Right renal cortex interstitium (tissue), 3 donors: ENCODE measurements at regions not wholly inside any gene's neighbourhood (a gene's known extent, or its start where the extent isn't known, plus 50 kb on each side); places are given as distances from the start of the nearest gene placed in this dataset.
"Not testable (repeated sequence)": the region's sequence is repeated elsewhere in the genome, so short reads cannot be mapped to it uniquely, and the experiment has no call there.

ENCODE experiments used
- DNase-seq, 3 donors: peaks; one replicate each; pipeline ENCODE4 v3.0.0-alpha.2; 2013; ENCODE audit warnings: low read depth in 3 of 3, low spot score in 2 of 3

DNA sequence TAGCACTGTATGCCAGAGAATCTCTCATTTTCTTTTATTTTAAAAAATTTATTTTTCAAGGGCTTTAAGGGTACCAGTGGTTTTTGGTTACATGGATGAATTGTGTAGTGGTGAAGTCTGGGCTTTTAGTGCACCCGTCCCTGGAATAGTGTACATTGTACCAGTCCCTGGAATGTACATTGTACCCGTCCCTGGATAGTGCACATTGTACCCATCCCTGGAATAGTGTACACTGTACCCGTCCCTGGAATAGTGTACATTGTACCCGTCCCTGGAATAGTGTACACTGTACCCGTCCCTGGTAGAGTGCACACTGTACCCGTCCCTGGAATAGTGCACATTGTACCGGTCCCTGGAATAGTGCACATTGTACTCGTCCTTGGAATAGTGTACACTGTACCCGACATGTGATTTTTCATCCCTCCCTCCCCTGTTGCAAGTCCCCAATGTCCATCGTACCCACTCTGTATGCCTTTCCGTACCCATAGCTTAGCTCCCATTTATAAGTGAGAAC, 56.1 kb upstream of the HELT start:
- no peak for DNase-seq

DNA sequence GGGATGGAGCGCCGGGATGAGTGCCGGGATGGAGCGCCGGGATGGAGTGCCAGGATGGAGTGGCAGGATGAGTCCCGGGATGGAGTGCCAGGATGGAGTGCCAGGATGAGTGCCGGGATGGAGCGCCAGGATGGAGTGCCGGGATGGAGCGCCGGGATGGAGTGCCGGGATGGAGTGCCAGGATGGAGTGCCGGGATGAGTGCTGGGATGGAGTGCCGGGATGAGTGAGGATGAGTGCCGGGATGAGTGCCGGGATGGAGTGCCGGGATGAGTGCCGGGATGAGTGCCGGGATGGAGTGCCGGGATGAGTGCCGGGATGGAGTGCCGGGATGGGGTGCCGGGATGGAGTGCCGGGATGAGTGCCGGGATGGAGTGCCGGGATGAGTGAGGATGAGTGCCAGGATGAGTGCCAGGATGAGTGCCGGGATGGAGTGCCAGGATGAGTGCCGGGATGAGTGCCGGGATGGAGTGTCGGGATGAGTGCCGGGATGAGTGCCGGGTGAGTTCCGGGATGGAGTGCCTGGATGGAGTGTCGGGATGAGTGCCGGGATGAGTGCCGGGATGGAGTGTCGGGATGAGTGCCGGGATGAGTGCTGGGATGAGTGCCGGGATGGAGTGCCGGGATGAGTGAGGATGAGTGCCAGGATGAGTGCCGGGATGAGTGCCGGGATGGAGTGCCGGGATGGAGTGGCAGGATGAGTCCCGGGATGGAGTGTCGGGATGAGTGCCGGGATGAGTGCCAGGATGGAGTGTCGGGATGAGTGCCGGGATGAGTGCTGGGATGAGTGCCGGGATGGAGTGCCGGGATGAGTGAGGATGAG, 52.9 kb upstream of the HELT start:
- not testable (repeated sequence) for DNase-seq

DNA sequence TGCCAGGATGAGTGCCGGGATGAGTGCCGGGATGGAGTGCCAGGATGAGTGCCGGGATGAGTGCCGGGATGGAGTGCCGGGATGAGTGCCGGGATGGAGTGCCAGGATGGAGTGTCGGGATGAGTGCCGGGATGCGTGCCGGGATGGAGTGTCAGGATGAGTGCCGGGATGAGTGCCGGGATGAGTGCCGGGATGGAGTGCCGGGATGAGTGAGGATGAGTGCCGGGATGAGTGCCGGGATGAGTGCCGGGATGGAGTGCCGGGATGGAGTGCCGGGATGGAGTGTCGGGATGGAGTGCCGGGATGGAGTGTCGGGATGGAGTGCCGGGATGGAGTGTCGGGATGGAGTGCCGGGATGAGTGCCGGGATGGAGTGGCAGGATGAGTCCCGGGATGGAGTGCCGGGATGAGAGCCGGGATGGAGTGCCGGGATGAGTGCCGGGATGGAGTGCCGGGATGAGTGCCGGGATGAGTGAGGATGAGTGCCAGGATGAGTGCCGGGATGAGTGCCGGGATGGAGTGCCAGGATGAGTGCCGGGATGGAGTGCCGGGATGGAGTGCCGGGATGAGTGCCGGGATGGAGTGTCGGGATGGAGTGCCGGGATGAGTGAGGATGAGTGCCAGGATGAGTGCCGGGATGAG, 52.1 kb upstream of the HELT start:
- DNase-seq = not testable (repeated sequence)

DNA sequence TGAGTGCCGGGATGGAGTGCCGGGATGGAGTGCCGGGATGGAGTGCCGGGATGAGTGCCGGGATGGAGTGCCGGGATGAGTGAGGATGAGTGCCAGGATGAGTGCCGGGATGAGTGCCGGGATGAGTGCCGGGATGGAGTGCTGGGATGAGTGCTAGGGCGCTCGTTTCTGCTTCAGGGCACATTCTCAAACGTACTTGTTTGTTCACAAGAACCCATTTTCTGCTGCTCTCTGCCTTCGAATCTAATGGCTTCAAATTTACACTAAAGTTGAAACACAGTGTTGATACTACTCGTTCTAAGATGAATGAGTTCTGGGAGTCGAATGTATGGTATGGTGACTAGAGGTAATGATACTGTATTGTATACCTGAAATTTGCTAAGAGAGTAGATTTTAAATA, 50.6 kb upstream of the HELT start:
- DNase-seq = not testable (repeated sequence)

DNA sequence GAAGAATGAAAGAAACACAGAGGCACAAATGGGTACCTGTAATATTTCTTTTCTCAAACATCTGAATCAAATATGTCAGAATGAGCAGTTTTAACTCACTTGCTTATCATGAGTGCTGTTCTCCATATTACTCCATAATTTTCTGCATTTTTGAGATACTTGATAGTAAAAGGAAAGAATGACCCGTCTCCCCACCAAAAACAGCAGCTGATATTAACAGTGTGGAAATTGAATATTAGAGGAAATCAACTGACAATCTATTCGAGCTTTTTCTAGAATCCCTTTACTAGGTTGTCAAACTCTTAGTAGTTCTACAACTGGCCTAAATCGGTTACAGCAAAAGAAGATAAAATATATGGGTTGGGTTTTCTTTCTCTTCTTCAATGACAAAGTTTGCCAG, 49.9 kb upstream of the HELT start:
- no peak for DNase-seq
